CD14-positive monocyte (primary cell): ENCODE measurements at regions not wholly inside any gene's neighbourhood (a gene's known extent, or its start where the extent isn't known, plus 50 kb on each side); places are given as distances from the start of the nearest gene placed in this dataset.
A peak's percentile ranks its signal among the peaks of the same experiment; 100 is the strongest.
"Not testable (repeated sequence)": the region's sequence is repeated elsewhere in the genome, so short reads cannot be mapped to it uniquely, and the experiment has no call there.

Source experiments
- DNase-seq, 3 donors: peaks; one replicate each; pipeline ENCODE4 v3.0.0-alpha.2; 2011 to 2022
- H2AFZ ChIP-seq: 2 replicates; pipeline ENCODE4 v1.6.0; 2012; ENCODE audit warnings: mild to moderate bottlenecking, low read depth, low read length, inconsistent platforms; ENCODE audit not compliant: insufficient read depth, poor library complexity, severe bottlenecking
- H3K27ac ChIP-seq, 2 donors: 1 replicate in 1 of 2; 2 replicates in 1 of 2; pipeline ENCODE4 v1.5.1; 2012 to 2013; ENCODE audit warnings: low read length in 2 of 2, control low read depth in 1 of 2, inconsistent platforms in 1 of 2, low read depth in 1 of 2, mild to moderate bottlenecking in 1 of 2
- H3K27me3 ChIP-seq, 2 donors: one replicate each; pipeline versions ENCODE4 v1.6.0 to v1.6.1; 2011 to 2013; ENCODE audit warnings: low read length in 2 of 2; ENCODE audit not compliant: control insufficient read depth in 2 of 2, insufficient read depth in 2 of 2
- H3K36me3 ChIP-seq, 2 donors: replicated peaks in 1 of 2; 1 replicate in 1 of 2; 2 replicates in 1 of 2; pipeline versions ENCODE4 v1.5.1 to v1.6.1; 2012 to 2013; ENCODE audit warnings: low read length in 2 of 2, control low read depth in 1 of 2, inconsistent platforms in 1 of 2, mild to moderate bottlenecking in 1 of 2; ENCODE audit not compliant: insufficient read depth in 2 of 2, control insufficient read depth in 1 of 2
- H3K4me1 ChIP-seq, 2 donors: 1 replicate in 1 of 2; 2 replicates in 1 of 2; pipeline versions ENCODE4 v1.5.1 to v1.6.1; 2012 to 2013; ENCODE audit warnings: low read length in 2 of 2, control low read depth in 1 of 2, inconsistent platforms in 1 of 2, mild to moderate bottlenecking in 1 of 2, moderate library complexity in 1 of 2; ENCODE audit not compliant: insufficient read depth in 2 of 2, control insufficient read depth in 1 of 2
- H3K4me2 ChIP-seq: replicated peaks from 2 replicates; pipeline ENCODE3; 2012; ENCODE audit warnings: low read length, moderate library complexity, mild to moderate bottlenecking; ENCODE audit not compliant: poor library complexity, severe bottlenecking; ENCODE audit errors: extremely low read depth
- H3K4me3 ChIP-seq, 3 experiments: fragments of 200-600 bp in 1 of 3; sonication (generic) in 1 of 3; replicated peaks in 1 of 3; 1 replicate in 2 of 3; 2 replicates in 1 of 3; pipeline ENCODE4 v1.5.1; 2011 to 2013; ENCODE audit warnings: low read length in 3 of 3, mild to moderate bottlenecking in 3 of 3, control low read depth in 2 of 3, low read depth in 2 of 3, inconsistent platforms in 1 of 3, moderate library complexity in 1 of 3
- H3K79me2 ChIP-seq: 2 replicates; pipeline ENCODE4 v1.6.0; 2012; ENCODE audit warnings: mild to moderate bottlenecking, control low read depth, inconsistent platforms, low read length, moderate library complexity; ENCODE audit not compliant: insufficient read depth
- H3K9ac ChIP-seq: 2 replicates; pipeline ENCODE4 v1.6.0; 2017; ENCODE audit warnings: low read length, mild to moderate bottlenecking; ENCODE audit not compliant: insufficient read depth, poor library complexity, severe bottlenecking
- H3K9me3 ChIP-seq, 2 donors: replicated peaks in 1 of 2; 1 replicate in 1 of 2; 2 replicates in 1 of 2; pipeline versions ENCODE4 v1.5.1 to v1.6.1; 2012 to 2013; ENCODE audit warnings: low read length in 2 of 2, control low read depth in 1 of 2; ENCODE audit not compliant: control insufficient read depth in 1 of 2, insufficient read depth in 1 of 2
- H4K20me1 ChIP-seq: 2 replicates; pipeline ENCODE4 v1.6.0; 2012; ENCODE audit warnings: mild to moderate bottlenecking, low read length, control low read depth, moderate library complexity; ENCODE audit not compliant: insufficient read depth
- H3K27ac Mint-ChIP-seq, 7 donors: one replicate each; pipeline ENCODE4 v1.8.0; 2020; ENCODE audit warnings: mild to moderate bottlenecking in 7 of 7, mixed read lengths in 7 of 7, moderate library complexity in 6 of 7, inconsistent platforms in 2 of 7
- H3K27me3 Mint-ChIP-seq, 3 donors: one replicate each; pipeline ENCODE4 v1.8.0; 2021 to 2022; ENCODE audit warnings: low read depth in 3 of 3, mild to moderate bottlenecking in 3 of 3, mixed read lengths in 3 of 3, moderate library complexity in 3 of 3, inconsistent platforms in 1 of 3
- H3K36me3 Mint-ChIP-seq, 2 donors: one replicate each; pipeline ENCODE4 v1.8.0; 2020; ENCODE audit warnings: mixed read lengths in 2 of 2, inconsistent platforms in 1 of 2, mild to moderate bottlenecking in 1 of 2
- H3K4me1 Mint-ChIP-seq: one replicate; pipeline ENCODE4 v1.8.0; 2020; ENCODE audit warnings: mild to moderate bottlenecking, mixed read lengths
- H3K4me3 Mint-ChIP-seq, 2 donors: one replicate each; pipeline ENCODE4 v1.8.0; 2020; ENCODE audit warnings: mild to moderate bottlenecking in 2 of 2, mixed read lengths in 2 of 2, moderate library complexity in 1 of 2
- H3K9me3 Mint-ChIP-seq, 7 donors: one replicate each; pipeline ENCODE4 v1.8.0; 2020 to 2022; ENCODE audit warnings: mixed read lengths in 7 of 7, mild to moderate bottlenecking in 6 of 7, moderate library complexity in 6 of 7, inconsistent platforms in 2 of 7
- WGBS: methylation state at CpG from one replicate; pipeline ENCODE4 v1.1.5; 2013; ENCODE audit warnings: missing lambda C conversion rate; ENCODE audit not compliant: insufficient coverage; 5-methylcytosine and 5-hydroxymethylcytosine counted together
- intact Hi-C, 2 donors: fragments of 100-400 bp; cut with micrococcal nuclease; formaldehyde crosslinking; loops; one replicate each; pipeline versions ENCODE4 v1.15.0 to v1.15.1; 2023
- TF ChIP-seq, protein P1 (sequence below): fragments of 200-600 bp; IDR thresholded peaks from one replicate; pipeline ENCODE4 v1.8.0; 2022; ENCODE audit warnings: antibody characterized with exemption, mild to moderate bottlenecking

GRCh38 chr7:142520885-142521284, 228.4 kb upstream of the PRSS1 start:
- intact Hi-C loops: loop anchor here in 1 of 2 donors (1.0 to 10.0 kb wide), 2 partner anchors 19 to 264 kb away; no protein-coding TSS in a partner anchor
- not testable (repeated sequence) for H3K4me2 ChIP-seq, H3K79me2 ChIP-seq, H3K9ac ChIP-seq, H3K4me1 ChIP-seq, H2AFZ ChIP-seq, H4K20me1 ChIP-seq, H3K9me3 Mint-ChIP-seq, H3K27ac ChIP-seq, H3K36me3 Mint-ChIP-seq, H3K27me3 Mint-ChIP-seq, H3K36me3 ChIP-seq, H3K4me1 Mint-ChIP-seq, H3K27me3 ChIP-seq, H3K9me3 ChIP-seq, H3K4me3 ChIP-seq, H3K4me3 Mint-ChIP-seq
- H3K27ac Mint-ChIP-seq: peak overlapping the region in 2 of 7 donors; percentile 19 to 25
- TF ChIP-seq, protein P1, sequence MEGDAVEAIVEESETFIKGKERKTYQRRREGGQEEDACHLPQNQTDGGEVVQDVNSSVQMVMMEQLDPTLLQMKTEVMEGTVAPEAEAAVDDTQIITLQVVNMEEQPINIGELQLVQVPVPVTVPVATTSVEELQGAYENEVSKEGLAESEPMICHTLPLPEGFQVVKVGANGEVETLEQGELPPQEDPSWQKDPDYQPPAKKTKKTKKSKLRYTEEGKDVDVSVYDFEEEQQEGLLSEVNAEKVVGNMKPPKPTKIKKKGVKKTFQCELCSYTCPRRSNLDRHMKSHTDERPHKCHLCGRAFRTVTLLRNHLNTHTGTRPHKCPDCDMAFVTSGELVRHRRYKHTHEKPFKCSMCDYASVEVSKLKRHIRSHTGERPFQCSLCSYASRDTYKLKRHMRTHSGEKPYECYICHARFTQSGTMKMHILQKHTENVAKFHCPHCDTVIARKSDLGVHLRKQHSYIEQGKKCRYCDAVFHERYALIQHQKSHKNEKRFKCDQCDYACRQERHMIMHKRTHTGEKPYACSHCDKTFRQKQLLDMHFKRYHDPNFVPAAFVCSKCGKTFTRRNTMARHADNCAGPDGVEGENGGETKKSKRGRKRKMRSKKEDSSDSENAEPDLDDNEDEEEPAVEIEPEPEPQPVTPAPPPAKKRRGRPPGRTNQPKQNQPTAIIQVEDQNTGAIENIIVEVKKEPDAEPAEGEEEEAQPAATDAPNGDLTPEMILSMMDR: peak; percentile 28
- peak in 1 of 3 donors; percentile 14 for DNase-seq
- WGBS: 64% methylated on average over 2 of the region's 2 CpGs

GRCh38 chr7:142520455-142520854, 228.8 kb upstream of the PRSS1 start:
- intact Hi-C loops: loop anchor here in 1 of 2 donors (10.0 kb wide), 1 partner anchor 264 kb away; no protein-coding TSS in a partner anchor
- not testable (repeated sequence) for DNase-seq, H3K9ac ChIP-seq, H3K9me3 Mint-ChIP-seq, H2AFZ ChIP-seq, H3K27ac ChIP-seq, H3K4me3 ChIP-seq, H3K9me3 ChIP-seq, H3K27me3 ChIP-seq, H3K4me2 ChIP-seq, H4K20me1 ChIP-seq, H3K27me3 Mint-ChIP-seq, H3K4me3 Mint-ChIP-seq, H3K79me2 ChIP-seq, H3K36me3 ChIP-seq, H3K4me1 ChIP-seq, H3K4me1 Mint-ChIP-seq, H3K36me3 Mint-ChIP-seq
- peak overlapping the region in 2 of 7 donors; percentile 17 to 25 for H3K27ac Mint-ChIP-seq
- WGBS: 87% methylated on average over 2 of the region's 5 CpGs
